ENCODE measurements at regions not wholly inside any gene's neighbourhood (a gene's known extent, or its start where the extent isn't known, plus 50 kb on each side); places are given as distances from the start of the nearest gene placed in this dataset.

GRCh38 chr4:158327525-158327924 is 117.2 kb downstream of the TMEM144 start:
- Histone ChIP-seq H3K27me3 (replicated peaks; ENCODE audit: control insufficient read depth, insufficient read depth, low read length) (no peaks in the 10 kb centered on the region), H3K36me3 (ENCODE audit: control insufficient read depth, insufficient read depth, low read length) (no peaks in the 10 kb centered on the region), H3K9me3 (no peaks in the 10 kb centered on the region; the same call in 1 of the 2 replicates), H3K4me3 (ENCODE audit: low read depth, low read length) (no peak overlapping the region), H3K4me1 (no peaks in the 10 kb centered on the region)
- TF ChIP-seq, protein P1, sequence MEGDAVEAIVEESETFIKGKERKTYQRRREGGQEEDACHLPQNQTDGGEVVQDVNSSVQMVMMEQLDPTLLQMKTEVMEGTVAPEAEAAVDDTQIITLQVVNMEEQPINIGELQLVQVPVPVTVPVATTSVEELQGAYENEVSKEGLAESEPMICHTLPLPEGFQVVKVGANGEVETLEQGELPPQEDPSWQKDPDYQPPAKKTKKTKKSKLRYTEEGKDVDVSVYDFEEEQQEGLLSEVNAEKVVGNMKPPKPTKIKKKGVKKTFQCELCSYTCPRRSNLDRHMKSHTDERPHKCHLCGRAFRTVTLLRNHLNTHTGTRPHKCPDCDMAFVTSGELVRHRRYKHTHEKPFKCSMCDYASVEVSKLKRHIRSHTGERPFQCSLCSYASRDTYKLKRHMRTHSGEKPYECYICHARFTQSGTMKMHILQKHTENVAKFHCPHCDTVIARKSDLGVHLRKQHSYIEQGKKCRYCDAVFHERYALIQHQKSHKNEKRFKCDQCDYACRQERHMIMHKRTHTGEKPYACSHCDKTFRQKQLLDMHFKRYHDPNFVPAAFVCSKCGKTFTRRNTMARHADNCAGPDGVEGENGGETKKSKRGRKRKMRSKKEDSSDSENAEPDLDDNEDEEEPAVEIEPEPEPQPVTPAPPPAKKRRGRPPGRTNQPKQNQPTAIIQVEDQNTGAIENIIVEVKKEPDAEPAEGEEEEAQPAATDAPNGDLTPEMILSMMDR (IDR thresholded peaks at IDR 0.05; ENCODE audit: insufficient read depth in 1 of 2, low read depth in 1 of 2, low read length in 1 of 2, severe bottlenecking in 1 of 2, unreplicated experiment in 1 of 2), result no peak
- intact Hi-C loops (cut with micrococcal nuclease; ENCODE audit: unreplicated experiment), result loop anchor here (2.0 to 5.0 kb wide), 2 partner anchors 33 to 60 kb away; no protein-coding TSS in a partner anchor
- peak; percentile 53 to 72 for DNase-seq
- H3K9me3 Mint-ChIP-seq (ENCODE audit: unreplicated experiment), result no peaks in the 10 kb centered on the region
- no peaks in the 10 kb centered on the region for H3K27me3 Mint-ChIP-seq (ENCODE audit: insufficient read depth, unreplicated experiment)
- BruUV-seq (replicated peaks), result no TSS peak
- POLR2A ChIA-PET, result no interaction called here
- H3K27ac Mint-ChIP-seq (ENCODE audit: unreplicated experiment), result no peak overlapping the region
- no peaks in the 10 kb centered on the region for H3K4me1 Mint-ChIP-seq (ENCODE audit: low read depth, unreplicated experiment)
- H3K4me3 Mint-ChIP-seq (ENCODE audit: unreplicated experiment), result no peak overlapping the region
- CTCF ChIA-PET, result no interaction called here
- no peaks in the 10 kb centered on the region for H3K36me3 Mint-ChIP-seq (ENCODE audit: insufficient read depth, unreplicated experiment)

GRCh38 chr4:158331863-158332262 is 121.6 kb downstream of the TMEM144 start:
- DNase-seq, result no peak
- no peaks in the 10 kb centered on the region; the same call in 1 of the 2 replicates for H3K9me3 ChIP-seq
- H3K4me1 ChIP-seq, result no peaks in the 10 kb centered on the region
- Mint-ChIP-seq H3K9me3 (ENCODE audit: unreplicated experiment) (no peaks in the 10 kb centered on the region), H3K4me3 (ENCODE audit: unreplicated experiment) (no peak overlapping the region), H3K27me3 (ENCODE audit: insufficient read depth, unreplicated experiment) (no peaks in the 10 kb centered on the region), H3K27ac (ENCODE audit: unreplicated experiment) (no peak overlapping the region), H3K4me1 (ENCODE audit: low read depth, unreplicated experiment) (no peaks in the 10 kb centered on the region), H3K36me3 (ENCODE audit: insufficient read depth, unreplicated experiment) (no peaks in the 10 kb centered on the region)
- TF ChIP-seq, protein P1 (IDR thresholded peaks at IDR 0.05; ENCODE audit: insufficient read depth in 1 of 2, low read depth in 1 of 2, low read length in 1 of 2, severe bottlenecking in 1 of 2, unreplicated experiment in 1 of 2), result no peak
- ChIA-PET CTCF (no interaction called here), POLR2A (interaction anchor here (0.7 kb wide), 1 partner anchor 33 kb away, joined by 3 read pairs; no protein-coding TSS in a partner anchor)
- no peaks in the 10 kb centered on the region for H3K27me3 ChIP-seq (replicated peaks; ENCODE audit: control insufficient read depth, insufficient read depth, low read length)
- intact Hi-C loops (cut with micrococcal nuclease; ENCODE audit: unreplicated experiment), result no loop called here
- no TSS peak for BruUV-seq (replicated peaks)
- no peaks in the 10 kb centered on the region for H3K36me3 ChIP-seq (ENCODE audit: control insufficient read depth, insufficient read depth, low read length)
- H3K4me3 ChIP-seq (ENCODE audit: low read depth, low read length), result no peak overlapping the region

GRCh38 chr4:158333820-158334219 is 123.5 kb downstream of the TMEM144 start:
- H3K9me3 ChIP-seq, result no peaks in the 10 kb centered on the region; the same call in 1 of the 2 replicates
- POLR2A ChIA-PET, result no interaction called here
- intact Hi-C loops (cut with micrococcal nuclease; ENCODE audit: unreplicated experiment), result no loop called here
- Mint-ChIP-seq H3K36me3 (ENCODE audit: insufficient read depth, unreplicated experiment) (no peaks in the 10 kb centered on the region), H3K4me3 (ENCODE audit: unreplicated experiment) (no peak overlapping the region), H3K27ac (ENCODE audit: unreplicated experiment) (no peak overlapping the region), H3K27me3 (ENCODE audit: insufficient read depth, unreplicated experiment) (peaks cover 3% of the 10 kb centered on the region), H3K9me3 (ENCODE audit: unreplicated experiment) (no peaks in the 10 kb centered on the region), H3K4me1 (ENCODE audit: low read depth, unreplicated experiment) (no peaks in the 10 kb centered on the region)
- no peaks in the 10 kb centered on the region for H3K27me3 ChIP-seq (replicated peaks; ENCODE audit: control insufficient read depth, insufficient read depth, low read length)
- TF ChIP-seq, protein P1 (IDR thresholded peaks at IDR 0.05; ENCODE audit: insufficient read depth in 1 of 2, low read depth in 1 of 2, low read length in 1 of 2, severe bottlenecking in 1 of 2, unreplicated experiment in 1 of 2), result no peak
- DNase-seq, result no peak
- no peaks in the 10 kb centered on the region for H3K36me3 ChIP-seq (ENCODE audit: control insufficient read depth, insufficient read depth, low read length)
- no TSS peak for BruUV-seq (replicated peaks)
- CTCF ChIA-PET, result no interaction called here
- no peak overlapping the region for H3K4me3 ChIP-seq (ENCODE audit: low read depth, low read length)
- H3K4me1 ChIP-seq, result no peaks in the 10 kb centered on the region
